HUES48 (cell line): ENCODE measurements at regions not wholly inside any gene's neighbourhood (a gene's known extent, or its start where the extent isn't known, plus 50 kb on each side); places are given as distances from the start of the nearest gene placed in this dataset.

Source experiments
- H3K27ac ChIP-seq: one replicate; pipeline ENCODE4 v1.7.0; 2013; ENCODE audit warnings: low read depth, low read length, inconsistent platforms
- H3K27me3 ChIP-seq: 2 replicates; pipeline ENCODE4 v1.6.1; 2013; ENCODE audit warnings: mild to moderate bottlenecking, low read length; ENCODE audit not compliant: control insufficient read depth, insufficient read depth
- H3K36me3 ChIP-seq: 2 replicates; pipeline ENCODE4 v1.6.1; 2013; ENCODE audit warnings: low read length; ENCODE audit not compliant: control insufficient read depth, insufficient read depth
- H3K4me1 ChIP-seq: 2 replicates; pipeline ENCODE4 v1.6.1; 2013; ENCODE audit warnings: mild to moderate bottlenecking, low read length; ENCODE audit not compliant: control insufficient read depth, insufficient read depth
- H3K4me3 ChIP-seq: 2 replicates; pipeline ENCODE4 v1.5.1; 2013; ENCODE audit warnings: mild to moderate bottlenecking, low read depth, low read length
- H3K9ac ChIP-seq: 2 replicates; pipeline ENCODE4 v1.6.1; 2013; ENCODE audit warnings: mild to moderate bottlenecking, low read depth, low read length, moderate library complexity
- H3K9me3 ChIP-seq: 2 replicates; pipeline ENCODE4 v1.6.1; 2013; ENCODE audit warnings: low read length; ENCODE audit not compliant: control insufficient read depth, insufficient read depth

- no peaks in the 10 kb centered on the region for H3K36me3 ChIP-seq
- H3K9ac ChIP-seq, result no peak overlapping the region
- H3K9me3 ChIP-seq, result no peaks in the 10 kb centered on the region
These were observed 135.3 kb upstream of the MAP9 start for GRCh38 chr4:155512046-155512445.

GRCh38 chr4:155510771-155511170 lies 134.0 kb upstream of the MAP9 start:
- Histone ChIP-seq H3K9me3 (no peaks in the 10 kb centered on the region), H3K4me3 (no peak overlapping the region), H3K4me1 (peaks cover 8% of the 10 kb centered on the region; the same call in 1 of the 2 replicates), H3K27me3 (no peaks in the 10 kb centered on the region), H3K36me3 (no peaks in the 10 kb centered on the region), H3K27ac (no peak overlapping the region), H3K9ac (no peak overlapping the region)

More at GRCh38 chr4:155512046-155512445, 135.3 kb upstream of the MAP9 start:
- Histone ChIP-seq H3K27me3 (no peaks in the 10 kb centered on the region), H3K4me1 (peaks cover 4% of the 10 kb centered on the region; the same call in 1 of the 2 replicates), H3K27ac (no peak overlapping the region), H3K4me3 (no peak overlapping the region)

GRCh38 chr4:155509555-155509954 lies 132.8 kb upstream of the MAP9 start:
- Histone ChIP-seq H3K36me3 (no peaks in the 10 kb centered on the region), H3K9ac (no peak overlapping the region), H3K9me3 (no peaks in the 10 kb centered on the region), H3K4me3 (no peak overlapping the region), H3K4me1 (peaks cover 5% of the 10 kb centered on the region; the same call in 1 of the 2 replicates), H3K27ac (no peak overlapping the region), H3K27me3 (no peaks in the 10 kb centered on the region)

DNA sequence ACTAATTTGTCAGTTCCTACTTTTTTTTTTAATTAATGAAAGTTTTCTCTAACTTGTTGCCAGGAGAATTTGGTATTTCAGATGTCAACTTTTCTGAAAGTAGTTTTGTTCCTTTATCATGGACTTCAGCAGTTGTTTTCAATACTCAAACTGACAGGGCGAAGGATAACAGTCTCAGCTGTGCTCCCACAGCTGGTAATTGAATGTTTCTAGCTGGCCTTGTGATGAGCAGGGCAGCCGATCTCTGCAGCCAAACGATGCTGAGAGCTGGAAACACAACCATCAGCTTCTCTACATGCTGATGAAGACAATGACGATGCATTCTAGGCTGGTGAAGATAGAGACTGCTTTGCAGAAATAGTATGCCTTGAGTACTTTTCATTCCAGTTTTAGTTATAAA lies 130.0 kb upstream of the MAP9 start:
- Histone ChIP-seq H3K27me3 (no peaks in the 10 kb centered on the region), H3K27ac (no peak overlapping the region), H3K9ac (no peak overlapping the region), H3K36me3 (no peaks in the 10 kb centered on the region), H3K4me1 (peaks cover 5% of the 10 kb centered on the region; the same call in 1 of the 2 replicates), H3K9me3 (no peaks in the 10 kb centered on the region), H3K4me3 (no peak overlapping the region)

- Histone ChIP-seq H3K4me3 (no peak overlapping the region), H3K9ac (no peak overlapping the region), H3K27me3 (no peaks in the 10 kb centered on the region), H3K27ac (no peak overlapping the region), H3K9me3 (no peaks in the 10 kb centered on the region), H3K4me1 (peaks cover 5% of the 10 kb centered on the region; the same call in 1 of the 2 replicates), H3K36me3 (no peaks in the 10 kb centered on the region)
These were observed 128.6 kb upstream of the MAP9 start for GRCh38 chr4:155505321-155505720.

- no peaks in the 10 kb centered on the region for H3K27me3 ChIP-seq
- H3K9ac ChIP-seq, result no peak overlapping the region
- no peak overlapping the region for H3K27ac ChIP-seq
- H3K4me1 ChIP-seq, result no peaks in the 10 kb centered on the region
- H3K36me3 ChIP-seq, result no peaks in the 10 kb centered on the region
- H3K9me3 ChIP-seq, result no peaks in the 10 kb centered on the region
- no peak overlapping the region for H3K4me3 ChIP-seq
These were observed 120.5 kb upstream of the MAP9 start for GRCh38 chr4:155497306-155497705.

DNA sequence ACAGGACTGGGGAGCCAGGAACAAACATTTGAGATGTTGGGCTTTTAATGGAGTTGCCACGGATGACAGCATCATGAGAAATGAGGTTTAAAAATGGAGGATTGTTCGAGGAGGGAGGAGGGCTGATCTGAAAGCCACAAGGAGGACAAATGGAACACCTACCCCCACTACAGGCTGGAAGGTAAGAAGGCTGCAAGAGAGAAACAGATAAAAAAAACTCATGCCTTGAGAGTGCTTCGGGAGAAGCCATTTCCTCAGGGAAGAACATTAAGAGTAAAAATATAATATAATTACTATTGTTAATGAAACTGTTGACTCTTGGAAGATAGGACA lies 119.5 kb upstream of the MAP9 start:
- Histone ChIP-seq H3K27me3 (no peaks in the 10 kb centered on the region), H3K4me1 (no peaks in the 10 kb centered on the region), H3K4me3 (no peak overlapping the region), H3K9me3 (no peaks in the 10 kb centered on the region), H3K27ac (no peak overlapping the region), H3K9ac (no peak overlapping the region), H3K36me3 (no peaks in the 10 kb centered on the region)

DNA sequence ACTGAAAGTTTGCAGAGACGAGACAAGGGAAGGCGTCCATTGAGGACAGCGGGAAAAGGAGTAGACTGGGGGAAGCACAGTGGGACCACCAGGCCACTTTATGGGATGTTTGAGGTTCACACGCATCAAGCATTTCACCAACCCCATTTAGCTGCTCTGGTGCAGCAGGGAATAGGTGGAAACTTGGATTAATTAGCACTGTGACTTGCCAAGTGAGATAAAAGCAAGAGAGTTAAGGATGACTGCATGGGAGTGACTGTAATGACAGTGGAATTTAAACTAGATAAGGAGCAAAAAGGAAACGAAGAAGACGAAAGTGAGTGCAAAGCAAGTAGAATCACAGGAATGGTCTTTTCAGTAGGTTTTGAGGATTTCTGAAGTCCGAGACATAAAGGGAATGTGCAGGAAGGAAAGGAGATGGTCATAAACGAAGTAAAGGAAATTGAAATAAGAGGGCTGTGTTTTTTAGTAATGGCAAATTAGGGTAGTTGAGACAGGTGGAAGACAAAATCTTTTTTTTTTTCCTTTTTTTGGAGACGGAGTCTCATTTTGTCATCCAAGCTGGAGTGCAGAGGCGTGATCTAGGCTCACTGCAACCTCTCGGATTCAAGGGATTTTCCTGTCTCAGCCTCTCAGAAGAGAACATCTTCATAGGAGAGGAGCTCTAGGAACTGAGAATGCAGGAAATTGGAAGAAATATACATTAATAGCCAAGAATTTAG lies 119.0 kb upstream of the MAP9 start:
- no peaks in the 10 kb centered on the region for H3K9me3 ChIP-seq
- no peaks in the 10 kb centered on the region for H3K36me3 ChIP-seq
- no peaks in the 10 kb centered on the region for H3K27me3 ChIP-seq
- H3K9ac ChIP-seq, result no peak overlapping the region
- no peak overlapping the region for H3K27ac ChIP-seq
- no peaks in the 10 kb centered on the region for H3K4me1 ChIP-seq
- H3K4me3 ChIP-seq, result no peak overlapping the region

DNA sequence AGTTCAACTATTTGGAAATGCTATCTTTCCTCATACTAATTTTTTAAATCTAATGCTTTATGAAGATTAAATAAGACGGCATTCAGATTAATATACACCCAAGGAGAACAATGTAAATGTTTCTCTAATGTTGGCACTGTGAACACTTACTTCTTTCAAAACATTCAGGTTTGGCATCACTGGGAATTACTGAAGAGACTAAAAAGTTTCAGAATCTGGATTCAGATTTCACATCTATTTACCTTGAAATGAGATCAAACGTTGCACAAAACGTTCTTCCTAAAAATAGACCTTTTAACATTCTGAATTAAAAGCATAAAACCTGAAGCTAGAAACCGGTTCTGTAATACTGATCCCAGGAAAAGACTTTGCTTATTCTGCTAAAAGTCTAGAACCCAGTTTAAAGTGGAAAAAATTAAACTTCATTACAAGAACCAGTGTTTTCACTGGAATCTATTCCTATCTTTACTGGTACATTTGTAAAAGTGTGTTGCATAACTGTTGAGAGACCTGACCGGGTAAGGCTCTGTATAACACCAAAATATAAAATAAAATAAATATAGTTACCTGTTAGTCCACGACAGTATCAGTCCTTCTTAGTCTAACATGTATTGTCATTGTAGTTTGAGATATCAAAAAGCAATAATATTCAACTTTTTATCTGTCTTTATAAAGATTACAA lies 117.4 kb upstream of the MAP9 start:
- no peaks in the 10 kb centered on the region for H3K9me3 ChIP-seq
- no peaks in the 10 kb centered on the region for H3K4me1 ChIP-seq
- no peaks in the 10 kb centered on the region for H3K36me3 ChIP-seq
- no peak overlapping the region for H3K9ac ChIP-seq
- no peaks in the 10 kb centered on the region for H3K27me3 ChIP-seq
- no peak overlapping the region for H3K4me3 ChIP-seq
- H3K27ac ChIP-seq, result no peak overlapping the region

DNA sequence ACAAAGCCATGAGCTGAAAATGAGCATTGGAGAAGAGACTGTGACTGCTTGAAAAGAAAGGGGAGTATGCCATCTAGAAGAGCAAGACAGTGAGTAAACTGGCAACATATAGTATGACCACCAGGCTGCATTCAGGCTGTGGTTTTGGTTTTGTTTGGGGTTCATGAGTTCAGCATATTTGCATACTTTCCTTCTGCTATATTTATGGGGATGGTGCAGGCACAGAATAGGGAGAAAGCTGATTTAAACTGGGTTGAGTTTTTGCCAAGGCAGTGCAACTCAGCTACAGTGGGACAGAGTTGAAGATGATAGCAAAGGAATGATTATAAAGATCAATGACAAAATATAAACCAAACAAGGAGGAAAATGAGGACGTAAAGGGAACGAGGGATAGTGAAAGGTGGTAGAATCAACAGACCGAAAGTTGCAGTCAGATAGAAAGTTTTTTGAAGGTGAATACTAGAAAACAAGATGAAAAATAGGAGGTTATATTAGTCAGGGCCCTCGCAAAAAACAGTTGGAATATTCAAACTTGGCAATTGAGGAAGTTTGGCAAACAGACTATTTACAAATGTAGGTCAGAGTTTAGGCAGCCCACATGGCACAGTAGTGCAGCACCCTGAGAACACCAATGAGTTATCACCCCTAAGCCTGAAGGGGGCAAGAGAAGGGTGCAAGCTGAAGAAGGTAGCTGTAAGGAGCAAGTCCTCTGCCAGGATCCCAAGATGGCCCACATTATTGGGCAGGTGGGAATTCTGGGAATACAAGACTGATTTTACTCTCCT lies 114.8 kb upstream of the MAP9 start:
- Histone ChIP-seq H3K9ac (no peak overlapping the region), H3K4me1 (no peaks in the 10 kb centered on the region), H3K9me3 (no peaks in the 10 kb centered on the region), H3K27me3 (no peaks in the 10 kb centered on the region), H3K36me3 (no peaks in the 10 kb centered on the region), H3K4me3 (no peak overlapping the region), H3K27ac (no peak overlapping the region)

- no peaks in the 10 kb centered on the region for H3K36me3 ChIP-seq
- H3K4me1 ChIP-seq, result no peaks in the 10 kb centered on the region
- no peak overlapping the region for H3K4me3 ChIP-seq
These were observed 112.5 kb upstream of the MAP9 start for GRCh38 chr4:155489271-155489670.

More at GRCh38 chr4:155489271-155489670, 112.5 kb upstream of the MAP9 start:
- Histone ChIP-seq H3K27me3 (no peaks in the 10 kb centered on the region), H3K27ac (no peak overlapping the region), H3K9me3 (no peaks in the 10 kb centered on the region), H3K9ac (no peak overlapping the region)
